Frontal cortex (tissue), 3 donors: ENCODE measurements at regions not wholly inside any gene's neighbourhood (a gene's known extent, or its start where the extent isn't known, plus 50 kb on each side); places are given as distances from the start of the nearest gene placed in this dataset.

Source experiments
- DNase-seq, 2 donors: peaks; one replicate each; pipeline ENCODE4 v3.0.0; 2012; ENCODE audit warnings: low spot score in 2 of 2
- FAIRE-seq: peaks from 2 replicates; lab custom pipeline; 2012; peaks lifted over from hg19 to GRCh38; lab: Jason Lieb, UNC
- donor health status: control.
- donor health status: control.
- donor health status: control.

DNA sequence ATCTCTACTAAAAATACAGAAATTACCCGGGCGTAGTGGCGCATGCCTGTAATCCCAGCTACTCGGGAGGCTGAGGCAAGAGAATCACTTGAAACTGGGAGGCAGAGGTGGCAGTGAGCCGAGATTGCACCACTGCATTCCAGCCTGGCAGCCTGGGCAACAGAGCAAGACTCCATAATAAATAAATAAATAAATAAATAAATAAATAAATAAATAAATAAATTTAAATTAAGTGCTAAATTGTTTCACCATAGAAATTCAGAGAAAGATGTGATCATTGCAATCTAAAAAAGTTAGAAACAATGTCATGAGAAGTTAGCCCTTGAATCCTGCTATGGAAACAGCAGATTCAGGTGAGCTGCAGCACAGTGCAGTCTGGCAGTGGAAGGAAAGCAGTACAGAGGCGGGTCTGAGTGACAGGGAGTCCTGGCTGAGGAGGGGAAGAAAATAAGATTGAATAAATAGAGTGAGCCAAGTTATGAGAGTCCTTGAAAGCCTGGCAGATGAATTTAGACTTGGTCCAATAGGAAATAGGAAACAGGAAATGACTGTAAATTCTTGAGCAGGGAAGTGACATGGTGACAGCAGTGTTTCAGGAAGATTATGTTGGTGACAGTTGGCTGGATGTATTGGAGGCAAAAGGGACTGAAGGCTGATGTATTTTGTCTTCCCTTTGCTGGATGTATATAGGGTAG, 241.5 kb downstream of the GXYLT1 start:
- no peak for FAIRE-seq
- no peak for DNase-seq

DNA sequence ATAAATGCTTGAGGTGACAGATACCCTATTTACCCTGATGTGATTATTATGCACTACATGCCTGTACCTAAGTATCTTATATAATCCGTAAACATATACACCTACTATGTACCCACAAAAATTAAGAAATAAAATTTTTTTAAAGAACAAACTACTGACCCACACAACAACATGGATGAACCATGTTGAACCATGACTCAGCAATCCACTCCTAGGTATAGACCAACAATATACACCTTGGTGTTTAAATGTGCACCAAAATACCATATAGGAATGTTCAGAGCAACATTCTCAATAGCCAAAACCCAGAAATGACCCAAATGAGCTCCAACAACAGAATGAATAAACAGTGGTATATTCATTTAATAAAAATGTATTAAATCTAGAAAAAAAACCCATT, 245.1 kb downstream of the GXYLT1 start:
- no peak for DNase-seq
- FAIRE-seq, result no peak

DNA sequence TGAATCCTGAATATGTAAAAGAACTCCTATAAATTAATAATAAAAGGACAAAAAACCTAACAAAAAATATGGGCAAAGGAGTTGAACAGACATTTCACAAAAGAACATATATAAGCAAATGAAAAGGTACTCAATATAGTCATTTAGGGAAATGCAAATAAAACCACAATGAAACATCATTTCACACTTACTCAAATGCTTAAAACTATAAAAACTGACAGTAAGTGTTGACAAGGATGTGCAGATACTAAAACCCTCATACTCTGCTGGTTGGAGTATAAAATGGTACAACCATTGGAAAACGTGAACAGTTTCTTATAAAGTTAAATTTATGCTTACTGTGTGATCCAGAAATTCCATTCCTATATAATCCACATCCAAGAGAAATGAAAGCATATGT, 247.1 kb downstream of the GXYLT1 start:
- DNase-seq (no peak), FAIRE-seq (no peak)

DNA sequence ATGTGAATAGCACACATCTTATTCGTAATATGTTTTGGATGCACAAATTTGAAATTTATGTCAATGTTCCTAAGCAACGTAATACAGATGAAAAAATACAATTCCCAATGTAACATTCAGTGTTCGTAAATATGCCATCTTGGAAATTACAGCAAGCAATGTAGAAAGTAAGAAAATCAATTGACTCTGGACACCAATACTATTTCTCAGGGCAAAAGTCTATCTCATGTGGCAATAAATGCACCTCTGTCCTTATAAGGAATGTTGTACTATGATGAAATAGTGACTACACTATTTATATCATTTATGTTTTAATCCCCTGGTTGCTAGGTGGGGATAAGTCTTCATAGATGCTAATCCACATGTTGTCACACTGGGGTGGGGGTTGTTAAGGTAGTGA, 251.2 kb downstream of the GXYLT1 start:
- DNase-seq (no peak), FAIRE-seq (no peak)

- FAIRE-seq, result no peak
- no peak for DNase-seq
These were observed 252.4 kb downstream of the GXYLT1 start for GRCh38 chr12:41892302-41892701.

DNA sequence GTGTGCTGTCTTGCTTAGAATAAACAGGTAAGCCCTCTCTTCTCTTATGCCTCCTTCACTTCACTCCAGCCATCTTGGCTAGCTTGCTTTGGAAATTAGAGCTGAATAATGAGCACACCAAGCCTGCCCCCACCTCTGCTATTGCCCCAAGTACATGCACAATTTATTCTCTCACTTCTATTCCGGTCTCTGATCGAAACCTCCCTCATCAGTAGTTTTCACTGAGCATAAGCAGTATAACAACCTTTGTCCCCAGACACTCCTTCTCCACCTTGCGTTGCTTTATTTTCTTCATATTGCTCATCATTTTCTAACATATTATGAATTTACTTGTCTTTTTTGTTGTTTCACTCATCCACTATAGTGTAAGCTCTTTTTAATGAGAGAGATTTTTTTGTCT, 253.4 kb downstream of the GXYLT1 start:
- DNase-seq (no peak), FAIRE-seq (no peak)

DNA sequence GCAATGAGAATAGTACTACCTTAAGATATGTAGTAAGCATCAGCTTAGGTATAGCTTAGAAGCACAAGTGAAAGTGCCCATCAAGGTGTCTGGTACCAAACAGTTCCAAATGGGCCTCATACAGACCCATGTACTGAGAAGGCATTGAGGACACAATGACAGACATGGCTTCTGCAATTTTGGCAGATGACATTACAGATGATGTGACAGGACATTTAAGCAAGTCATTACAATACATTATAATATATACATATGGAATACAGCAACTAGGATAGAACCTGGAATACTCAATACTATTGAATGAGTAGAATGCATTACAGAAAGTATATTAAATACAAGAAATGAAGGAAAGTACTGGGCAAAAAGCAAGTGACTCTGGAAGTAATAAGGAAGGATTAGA, 256.4 kb downstream of the GXYLT1 start:
- FAIRE-seq, result no peak
- DNase-seq, result no peak

GRCh38 chr12:41881891-41882805, 262.5 kb downstream of the GXYLT1 start:
- no peak for DNase-seq
- FAIRE-seq, result no peak

DNA sequence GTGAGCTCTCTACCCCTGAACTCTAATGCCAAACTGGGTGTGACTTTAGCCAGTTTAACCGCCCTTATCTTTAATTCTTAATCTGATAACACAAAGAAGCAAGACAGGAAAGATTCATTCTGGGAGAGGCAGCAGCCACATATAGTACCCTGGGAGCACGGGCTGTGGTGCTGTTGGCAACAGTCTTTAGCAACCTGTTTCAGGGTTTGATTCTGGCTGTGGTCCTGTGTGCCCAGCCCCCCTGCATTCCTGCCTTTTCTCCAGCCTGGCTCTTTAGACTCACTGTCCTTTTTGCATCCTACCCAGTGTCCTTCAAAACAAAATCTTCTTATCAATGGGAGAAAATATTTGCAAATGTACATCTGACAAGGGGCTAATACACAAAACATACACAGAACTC, 275.2 kb downstream of the GXYLT1 start:
- DNase-seq (no peak), FAIRE-seq (no peak)

DNA sequence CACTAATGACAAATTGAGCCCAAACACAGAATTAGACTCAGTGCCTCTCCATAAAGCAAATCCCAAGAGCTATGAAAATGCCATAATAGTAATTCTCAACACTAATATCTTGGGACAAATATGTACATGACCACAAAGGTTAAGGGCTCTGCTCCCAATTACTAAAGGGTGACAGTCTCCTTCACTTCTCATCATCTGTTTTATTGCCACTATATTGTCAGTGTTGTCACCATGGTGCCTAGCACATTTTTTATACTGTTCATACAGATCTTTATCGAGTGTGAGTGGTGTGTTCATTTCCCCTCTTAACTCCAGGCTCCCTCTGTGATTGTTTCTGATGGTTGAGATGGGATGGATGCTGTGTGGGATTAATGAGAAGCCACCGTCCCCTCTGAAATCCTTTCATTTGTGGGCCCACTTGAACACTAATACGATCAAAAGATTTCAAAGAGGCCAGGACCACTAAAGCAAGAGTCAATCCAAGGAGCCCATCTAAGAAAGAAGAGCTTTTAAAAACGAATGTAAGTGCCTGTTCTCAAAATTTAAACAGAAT, 277.7 kb downstream of the GXYLT1 start:
- no peak for FAIRE-seq
- DNase-seq, result no peak

DNA sequence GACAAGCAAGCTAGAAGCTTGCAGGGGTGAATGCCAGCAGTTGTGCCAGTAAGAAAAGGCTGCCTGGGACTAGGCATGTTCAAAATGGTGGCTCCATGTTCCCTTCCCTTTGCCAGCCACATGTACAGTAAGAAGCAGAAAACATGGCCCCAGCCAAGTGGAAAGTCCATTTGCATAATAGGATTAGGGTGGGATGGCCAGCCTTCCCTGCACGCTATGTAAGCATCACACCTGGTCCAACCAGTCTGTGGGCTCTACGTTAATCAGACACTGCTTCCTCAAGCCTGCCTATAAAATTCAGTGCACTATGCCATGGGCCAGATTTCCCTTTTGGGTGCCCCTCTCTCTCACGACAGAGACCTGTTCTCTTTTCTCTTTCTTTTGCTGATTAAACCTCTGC, 288.4 kb downstream of the GXYLT1 start:
- DNase-seq (no peak), FAIRE-seq (no peak)

GRCh38 chr12:41850046-41850445, 294.6 kb downstream of the GXYLT1 start:
- no peak for DNase-seq
- no peak for FAIRE-seq

GRCh38 chr12:41846718-41847117, 298.0 kb downstream of the GXYLT1 start:
- no peak for DNase-seq

DNA sequence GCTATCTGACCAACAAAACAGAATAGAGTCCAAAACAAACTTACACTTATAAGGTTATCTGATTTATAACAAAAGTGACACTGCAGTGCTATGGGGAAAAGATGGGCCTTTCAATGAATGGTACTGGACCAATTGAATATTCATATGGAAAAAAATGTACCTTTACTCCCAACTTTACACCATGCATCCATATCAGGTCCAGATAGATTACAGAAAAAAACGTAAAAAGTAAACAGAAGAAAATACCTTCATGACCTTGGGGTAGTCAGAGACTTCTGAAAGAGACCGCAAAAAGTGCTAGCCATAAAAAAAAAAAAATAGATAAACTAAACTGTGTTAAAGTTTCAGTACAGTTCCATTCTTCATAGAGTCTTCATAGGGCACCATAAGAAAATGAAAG, 308.3 kb downstream of the GXYLT1 start:
- FAIRE-seq (no peak), DNase-seq (no peak)

More at GRCh38 chr12:41846718-41847117, 298.0 kb downstream of the GXYLT1 start:
- FAIRE-seq, result no peak

DNA sequence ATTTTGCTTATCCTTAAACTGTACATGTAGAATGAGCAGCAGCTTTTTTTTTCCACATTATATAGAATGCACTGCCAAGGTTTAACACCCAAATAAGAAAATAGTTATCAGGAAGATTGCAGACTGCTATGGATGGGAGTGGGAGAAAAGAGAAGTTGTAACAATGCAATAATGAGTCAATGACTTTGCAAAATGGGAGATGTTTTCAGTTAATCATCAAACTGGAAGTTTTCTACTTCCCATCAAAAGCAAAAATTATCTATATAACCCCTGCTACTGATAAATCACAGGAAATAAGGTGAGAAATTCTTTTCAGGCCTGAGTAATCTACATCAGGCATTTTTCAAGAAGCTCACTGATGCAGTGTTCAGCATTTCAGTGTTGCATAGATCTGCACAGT, 309.1 kb downstream of the GXYLT1 start:
- no peak for FAIRE-seq
- no peak for DNase-seq

DNA sequence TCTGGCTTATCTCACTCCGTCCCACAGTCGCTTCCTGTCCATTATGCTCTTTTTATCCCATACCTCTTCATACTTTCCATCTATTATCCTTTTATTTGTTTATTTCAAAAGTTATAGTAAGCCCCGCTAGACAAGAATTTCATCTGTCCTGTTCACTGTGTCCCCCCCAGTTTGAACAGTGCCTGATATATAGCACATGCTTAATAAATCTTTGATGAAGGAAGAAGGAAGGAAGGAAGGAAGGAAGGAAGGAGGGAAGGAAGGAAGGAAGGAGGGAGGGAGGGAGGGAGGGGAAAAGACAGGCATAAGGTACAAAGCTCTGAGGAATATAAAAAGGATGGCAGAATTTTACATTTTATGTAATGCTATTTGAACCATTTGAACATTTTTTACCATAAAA, 324.7 kb downstream of the GXYLT1 start:
- DNase-seq, result no peak
- no peak for FAIRE-seq

DNA sequence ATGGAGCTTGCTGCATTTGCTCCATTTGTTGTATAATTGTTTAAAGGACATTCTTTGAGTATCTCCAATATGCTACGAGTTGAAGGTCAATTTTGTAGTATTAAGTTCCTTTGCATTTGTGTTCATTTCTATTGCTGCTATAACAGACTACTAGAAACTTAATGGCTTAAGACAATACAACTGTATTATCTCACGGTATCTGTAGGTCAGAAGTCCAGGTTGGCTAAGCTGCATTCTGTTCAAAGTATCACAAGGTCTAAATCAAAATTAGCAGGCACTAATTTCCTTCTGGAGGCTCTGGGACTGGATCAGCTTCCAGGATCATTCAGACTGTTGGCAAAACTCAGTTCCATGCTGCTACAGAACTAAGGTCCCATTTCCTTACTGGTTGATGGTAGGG, 340.6 kb downstream of the GXYLT1 start:
- FAIRE-seq, result no peak
- DNase-seq, result no peak

GRCh38 chr12:41802803-41803202, 341.9 kb downstream of the GXYLT1 start:
- DNase-seq (no peak), FAIRE-seq (no peak)

DNA sequence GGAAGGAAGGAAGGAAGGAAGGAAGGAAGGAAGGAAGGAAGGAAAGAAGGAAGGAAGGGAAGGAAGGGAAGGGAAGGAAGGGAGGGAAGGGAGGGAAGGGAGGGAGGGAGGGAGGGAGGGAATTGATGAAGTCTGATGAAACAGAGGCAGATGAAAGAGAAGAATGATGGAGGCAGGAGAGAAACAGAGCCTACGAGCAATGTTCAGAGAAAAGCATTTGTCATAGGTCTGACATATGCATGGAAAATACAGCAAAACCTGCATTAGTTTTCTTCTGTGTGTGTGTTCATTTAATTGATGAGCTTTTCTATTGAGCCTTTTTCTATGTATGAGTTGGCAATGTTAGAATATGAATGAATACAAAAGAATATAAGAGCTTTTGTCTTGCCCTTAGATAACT, 343.4 kb downstream of the GXYLT1 start:
- DNase-seq (no peak), FAIRE-seq (no peak)

DNA sequence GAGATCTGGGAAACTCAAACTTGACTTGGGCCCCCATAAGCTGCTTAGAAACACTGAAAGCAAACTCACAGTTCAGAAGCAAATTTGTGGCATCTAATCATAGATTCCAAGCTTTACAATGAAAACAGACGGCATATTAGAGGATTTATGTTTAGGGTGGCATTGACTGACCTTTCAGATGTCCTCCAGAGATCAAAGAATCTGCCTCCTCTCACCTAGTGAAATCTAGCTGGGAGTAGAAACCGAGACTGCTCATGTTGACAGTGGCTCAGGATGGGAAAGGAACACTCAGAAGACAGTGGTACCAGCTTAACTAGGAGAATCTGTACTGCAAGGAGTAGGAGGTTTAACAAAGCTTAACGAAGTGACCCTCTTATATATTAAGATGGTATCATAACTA, 345.0 kb downstream of the GXYLT1 start:
- no peak for FAIRE-seq
- no peak for DNase-seq

DNA sequence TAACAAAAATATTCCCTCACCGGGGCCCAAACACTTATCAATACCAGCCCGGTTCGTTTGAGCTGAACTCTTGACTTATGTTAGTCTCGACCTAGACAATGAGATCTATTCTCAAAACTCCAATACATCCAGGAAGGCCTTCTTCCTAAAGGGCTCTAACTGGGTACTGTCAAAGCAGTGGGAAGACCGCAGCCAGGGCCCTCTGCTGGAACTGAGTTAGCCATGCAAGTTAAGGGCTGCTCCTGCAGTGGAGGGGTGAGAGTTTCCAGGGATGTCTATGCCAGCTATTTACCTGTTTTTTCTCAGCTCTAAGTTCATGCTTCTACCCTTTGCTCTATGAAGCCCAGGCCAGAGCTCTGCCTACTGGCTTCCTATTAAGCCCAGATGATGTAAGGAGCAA, 348.8 kb downstream of the GXYLT1 start:
- DNase-seq, result no peak
- FAIRE-seq, result no peak
